ENCODE measurements at regions not wholly inside any gene's neighbourhood (a gene's known extent, or its start where the extent isn't known, plus 50 kb on each side); places are given as distances from the start of the nearest gene placed in this dataset.

- DNase-seq: no peak
Observed at GRCh38 chr20:40589581-40589980, 99.5 kb downstream of the MAFB start.

GRCh38 chr20:40588891-40589290, 100.1 kb downstream of the MAFB start:
- no peak for DNase-seq

- no peak for DNase-seq
Observed at GRCh38 chr20:40587038-40587437, 102.0 kb downstream of the MAFB start.

GRCh38 chr20:40584130-40584809, 104.8 kb downstream of the MAFB start:
- DNase-seq: no peak

GRCh38 chr20:40583636-40584035, 105.4 kb downstream of the MAFB start:
- no peak for DNase-seq

GRCh38 chr20:40583205-40583604, 105.8 kb downstream of the MAFB start:
- DNase-seq: no peak

GRCh38 chr20:40582531-40582930, 106.5 kb downstream of the MAFB start:
- DNase-seq: no peak

- DNase-seq: no peak
Observed at GRCh38 chr20:40579701-40580100, 109.3 kb downstream of the MAFB start.

- no peak for DNase-seq
Observed at GRCh38 chr20:40578961-40579360, 110.1 kb downstream of the MAFB start.

- DNase-seq: no peak
Observed at GRCh38 chr20:40575851-40576250, 113.2 kb downstream of the MAFB start.

GRCh38 chr20:40572251-40572650, 116.8 kb downstream of the MAFB start:
- no peak for DNase-seq

- DNase-seq: no peak
Observed at GRCh38 chr20:40571639-40572038, 117.4 kb downstream of the MAFB start.

- no peak for DNase-seq
Observed at GRCh38 chr20:40568200-40568599, 120.8 kb downstream of the MAFB start.

GRCh38 chr20:40565682-40566040, 123.4 kb downstream of the MAFB start:
- DNase-seq: no peak

- DNase-seq: no peak
Observed at GRCh38 chr20:40565001-40565681, 123.9 kb downstream of the MAFB start.

GRCh38 chr20:40563296-40563950, 125.6 kb downstream of the MAFB start:
- no peak for DNase-seq

GRCh38 chr20:40562031-40562430, 127.0 kb downstream of the MAFB start:
- DNase-seq: no peak

GRCh38 chr20:40561187-40561586, 127.8 kb downstream of the MAFB start:
- DNase-seq: no peak

GRCh38 chr20:40558212-40558611, 130.8 kb downstream of the MAFB start:
- DNase-seq: no peak

- DNase-seq: no peak
Observed at GRCh38 chr20:40551125-40551530, 137.9 kb downstream of the MAFB start.

- DNase-seq: no peak
Observed at GRCh38 chr20:40547483-40548091, 141.4 kb downstream of the MAFB start.

GRCh38 chr20:40545478-40545877, 143.6 kb downstream of the MAFB start:
- no peak for DNase-seq

GRCh38 chr20:40542065-40542464, 147.0 kb downstream of the MAFB start:
- DNase-seq: no peak

GRCh38 chr20:40540166-40540565, 148.9 kb downstream of the MAFB start:
- DNase-seq: no peak
